Osteoblast (primary cell): ENCODE measurements at regions not wholly inside any gene's neighbourhood (a gene's known extent, or its start where the extent isn't known, plus 50 kb on each side); places are given as distances from the start of the nearest gene placed in this dataset.

Experiments
- DNase-seq: peaks from one replicate; pipeline ENCODE4 v3.0.0; 2011; ENCODE audit warnings: low spot score, mixed read lengths; ENCODE audit not compliant: insufficient read length; ENCODE audit errors: missing footprints
- H2AFZ ChIP-seq: 2 replicates; pipeline ENCODE4 v1.6.0; 2011; ENCODE audit warnings: mild to moderate bottlenecking, low read length
- H3K27ac ChIP-seq: 2 replicates; pipeline ENCODE4 v1.5.1; 2011; ENCODE audit warnings: mild to moderate bottlenecking, low read depth, low read length, moderate library complexity
- H3K27me3 ChIP-seq: 2 replicates; pipeline ENCODE4 v1.6.0; 2012; ENCODE audit warnings: mild to moderate bottlenecking, control low read depth, inconsistent platforms, low read length, moderate library complexity; ENCODE audit not compliant: insufficient read depth
- H3K36me3 ChIP-seq: 2 replicates; pipeline ENCODE4 v1.5.1; 2011; ENCODE audit warnings: mild to moderate bottlenecking, low read length, control low read depth, moderate library complexity; ENCODE audit not compliant: insufficient read depth
- H3K4me1 ChIP-seq: 2 replicates; pipeline ENCODE4 v1.5.1; 2011; ENCODE audit warnings: mild to moderate bottlenecking, low read length, control low read depth, moderate library complexity; ENCODE audit not compliant: insufficient read depth
- H3K4me2 ChIP-seq: 2 replicates; pipeline ENCODE4 v1.6.0; 2011; ENCODE audit warnings: mild to moderate bottlenecking, low read length; ENCODE audit not compliant: insufficient read depth
- H3K4me3 ChIP-seq: fragments of 200-600 bp; sonication (generic); 3 replicates; pipeline ENCODE4 v1.5.1; 2012; ENCODE audit warnings: mild to moderate bottlenecking, low read length, inconsistent platforms; ENCODE audit not compliant: insufficient read depth
- H3K79me2 ChIP-seq: 2 replicates; pipeline ENCODE4 v1.6.0; 2012; ENCODE audit warnings: mild to moderate bottlenecking, low read length, control low read depth, inconsistent platforms; ENCODE audit not compliant: insufficient read depth
- H3K9me3 ChIP-seq: 2 replicates; pipeline ENCODE4 v1.5.1; 2011; ENCODE audit warnings: low read depth, low read length, control low read depth
- H4K20me1 ChIP-seq: 2 replicates; pipeline ENCODE4 v1.6.0; 2012; ENCODE audit warnings: mild to moderate bottlenecking, low read length, control low read depth; ENCODE audit not compliant: insufficient read depth
- CTCF ChIP-seq: IDR thresholded peaks from 2 replicates; pipeline ENCODE4 v1.5.1; 2011; ENCODE audit warnings: mild to moderate bottlenecking, low read depth, low read length, moderate library complexity; ENCODE audit errors: extremely low read depth

GRCh38 chr2:172333235-172333977 is 94.0 kb upstream of the ITGA6 start:
- H3K36me3 ChIP-seq = no peaks in the 10 kb centered on the region
- no peak for TF ChIP-seq CTCF
- no peak overlapping the region for H3K4me3 ChIP-seq
- H2AFZ ChIP-seq = no peak overlapping the region
- no peaks in the 10 kb centered on the region for H4K20me1 ChIP-seq
- no peak overlapping the region for H3K4me2 ChIP-seq
- no peak for DNase-seq
- no peaks in the 10 kb centered on the region for H3K27me3 ChIP-seq
- H3K4me1 ChIP-seq = peaks cover 7% of the 10 kb centered on the region
- H3K79me2 ChIP-seq = no peaks in the 10 kb centered on the region
- no peaks in the 10 kb centered on the region for H3K9me3 ChIP-seq
- no peak overlapping the region for H3K27ac ChIP-seq

- H2AFZ ChIP-seq = no peak overlapping the region
- H4K20me1 ChIP-seq = no peaks in the 10 kb centered on the region
- DNase-seq = no peak
- H3K4me2 ChIP-seq = no peak overlapping the region
- no peak for TF ChIP-seq CTCF
- H3K9me3 ChIP-seq = no peaks in the 10 kb centered on the region
- no peaks in the 10 kb centered on the region for H3K27me3 ChIP-seq
- peaks cover 7% of the 10 kb centered on the region for H3K4me1 ChIP-seq
- H3K4me3 ChIP-seq = no peak overlapping the region
- no peaks in the 10 kb centered on the region for H3K79me2 ChIP-seq
- no peaks in the 10 kb centered on the region for H3K36me3 ChIP-seq
- H3K27ac ChIP-seq = no peak overlapping the region
These were observed 93.4 kb upstream of the ITGA6 start for GRCh38 chr2:172333978-172334330.

- Histone ChIP-seq H2AFZ (no peak overlapping the region), H3K36me3 (no peaks in the 10 kb centered on the region), H3K79me2 (no peaks in the 10 kb centered on the region), H3K27ac (no peak overlapping the region), H3K4me2 (no peak overlapping the region), H3K9me3 (no peaks in the 10 kb centered on the region), H3K27me3 (no peaks in the 10 kb centered on the region), H4K20me1 (no peaks in the 10 kb centered on the region), H3K4me1 (peaks cover 16% of the 10 kb centered on the region), H3K4me3 (no peak overlapping the region)
- TF ChIP-seq CTCF = no peak
- DNase-seq = no peak
These were observed 92.4 kb upstream of the ITGA6 start for GRCh38 chr2:172334988-172335387.

- Histone ChIP-seq H3K4me2 (no peak overlapping the region), H3K79me2 (no peaks in the 10 kb centered on the region), H3K9me3 (no peaks in the 10 kb centered on the region), H3K36me3 (no peaks in the 10 kb centered on the region), H3K27ac (no peak overlapping the region), H3K27me3 (no peaks in the 10 kb centered on the region), H3K4me1 (peaks cover 22% of the 10 kb centered on the region), H3K4me3 (no peak overlapping the region), H2AFZ (no peak overlapping the region), H4K20me1 (no peaks in the 10 kb centered on the region)
- TF ChIP-seq CTCF = no peak
- DNase-seq = no peak
These were observed 91.7 kb upstream of the ITGA6 start for GRCh38 chr2:172335736-172336135.
